Body of pancreas (tissue), 4 donors: ENCODE measurements at regions not wholly inside any gene's neighbourhood (a gene's known extent, or its start where the extent isn't known, plus 50 kb on each side); places are given as distances from the start of the nearest gene placed in this dataset.

Experiments used
- CTCF ChIP-seq, 7 experiments: fragments of 450-650 bp in 4 of 7; fragments of 200-600 bp in 3 of 7; sonication (generic) in 3 of 7; IDR thresholded peaks; one replicate each; pipeline ENCODE4 v1.5.1; 2016 to 2019; ENCODE audit warnings: antibody characterized with exemption in 7 of 7
- POLR2A ChIP-seq, 3 donors: fragments of 450-650 bp; IDR thresholded peaks; one replicate each; pipeline ENCODE4 v1.6.1; 2016; ENCODE audit warnings: antibody characterized with exemption in 3 of 3, mild to moderate bottlenecking in 2 of 3

- TF ChIP-seq CTCF (IDR thresholded peaks at IDR 0.05) (no peak), POLR2A (IDR thresholded peaks at IDR 0.05) (no peak)
Observed at GRCh38 chr3:148074946-148075345, 622.8 kb upstream of the AGTR1 start.
